Activated T-cell treated with anti-CD3 and anti-CD28 coated beads, Interleukin-2, amount 50 U/mL, for 4 hours (primary cell): ENCODE measurements at regions not wholly inside any gene's neighbourhood (a gene's known extent, or its start where the extent isn't known, plus 50 kb on each side); places are given as distances from the start of the nearest gene placed in this dataset.
A peak's percentile ranks its signal among the peaks of the same experiment; 100 is the strongest.
"Not testable (repeated sequence)": the region's sequence is repeated elsewhere in the genome, so short reads cannot be mapped to it uniquely, and the experiment has no call there.

Experiments used
- ATAC-seq, 2 donors: fragments of 200-7000 bp; cut with Tn5 transposase; one replicate each; pipeline ENCODE4 v1.10.0; 2021
- DNase-seq: peaks from one replicate; pipeline ENCODE4 v3.0.0-alpha.2; 2020
- H3K27me3 Mint-ChIP-seq: one replicate; pipeline ENCODE4 v1.8.0; 2021; ENCODE audit warnings: low read depth, mixed read lengths
- H3K36me3 Mint-ChIP-seq: one replicate; pipeline ENCODE4 v1.8.0; 2022; ENCODE audit warnings: mixed read lengths; ENCODE audit not compliant: insufficient read depth
- H3K4me1 Mint-ChIP-seq: one replicate; pipeline ENCODE4 v1.8.0; 2021; ENCODE audit warnings: low read depth, mixed read lengths
- H3K4me3 Mint-ChIP-seq: one replicate; pipeline ENCODE4 v1.8.0; 2021; ENCODE audit warnings: mild to moderate bottlenecking, moderate library complexity, mixed read lengths
- H3K9me3 Mint-ChIP-seq: one replicate; pipeline ENCODE4 v1.8.0; 2021; ENCODE audit warnings: mixed read lengths

- DNase-seq, H3K36me3 Mint-ChIP-seq, H3K4me3 Mint-ChIP-seq, H3K27me3 Mint-ChIP-seq, ATAC-seq, H3K9me3 Mint-ChIP-seq: not testable (repeated sequence)
- peaks cover 14% of the 10 kb centered on the region for H3K4me1 Mint-ChIP-seq
Observed at GRCh38 chr6:127406722-127407121, 52.5 kb downstream of the KIAA0408 start.

- Mint-ChIP-seq H3K4me3 (no peak overlapping the region), H3K4me1 (peaks cover 14% of the 10 kb centered on the region), H3K27me3 (no peaks in the 10 kb centered on the region), H3K9me3 (peaks cover 3% of the 10 kb centered on the region), H3K36me3 (no peaks in the 10 kb centered on the region)
- ATAC-seq (no peak), DNase-seq (no peak)
Observed at GRCh38 chr6:127406122-127406521, 53.1 kb downstream of the KIAA0408 start.

GRCh38 chr6:127404594-127405178, 54.5 kb downstream of the KIAA0408 start:
- ATAC-seq (no peak), DNase-seq (no peak)
- H3K9me3 Mint-ChIP-seq = peaks cover 3% of the 10 kb centered on the region
- peaks cover 14% of the 10 kb centered on the region for H3K4me1 Mint-ChIP-seq
- no peaks in the 10 kb centered on the region for H3K36me3 Mint-ChIP-seq
- no peaks in the 10 kb centered on the region for H3K27me3 Mint-ChIP-seq
- H3K4me3 Mint-ChIP-seq = no peak overlapping the region

GRCh38 chr6:127404133-127404532, 55.1 kb downstream of the KIAA0408 start:
- Mint-ChIP-seq H3K36me3 (no peaks in the 10 kb centered on the region), H3K9me3 (peaks cover 3% of the 10 kb centered on the region), H3K27me3 (no peaks in the 10 kb centered on the region), H3K4me3 (no peak overlapping the region), H3K4me1 (peaks cover 14% of the 10 kb centered on the region)
- ATAC-seq (peak in 1 of 2 donors; percentile 41), DNase-seq (no peak)

GRCh38 chr6:127403636-127404035, 55.6 kb downstream of the KIAA0408 start:
- Mint-ChIP-seq H3K4me3 (no peak overlapping the region), H3K4me1 (peaks cover 14% of the 10 kb centered on the region), H3K27me3 (no peaks in the 10 kb centered on the region), H3K36me3 (no peaks in the 10 kb centered on the region), H3K9me3 (peaks cover 3% of the 10 kb centered on the region)
- no peak for DNase-seq
- ATAC-seq = peak; percentile 37 to 77

GRCh38 chr6:127402890-127403617, 56.1 kb downstream of the KIAA0408 start:
- H3K27me3 Mint-ChIP-seq = no peaks in the 10 kb centered on the region
- H3K9me3 Mint-ChIP-seq = peaks cover 3% of the 10 kb centered on the region
- H3K4me3 Mint-ChIP-seq = no peak overlapping the region
- H3K36me3 Mint-ChIP-seq = no peaks in the 10 kb centered on the region
- DNase-seq = no peak
- peaks cover 14% of the 10 kb centered on the region for H3K4me1 Mint-ChIP-seq
- ATAC-seq = no peak

- DNase-seq (no peak), ATAC-seq (no peak)
- Mint-ChIP-seq H3K27me3 (no peaks in the 10 kb centered on the region), H3K36me3 (no peaks in the 10 kb centered on the region), H3K4me3 (no peak overlapping the region), H3K4me1 (peaks cover 2% of the 10 kb centered on the region), H3K9me3 (no peaks in the 10 kb centered on the region)
Observed at GRCh38 chr6:127397729-127398630, 54.6 kb upstream of the ECHDC1 start.

GRCh38 chr6:127397171-127397597, 53.8 kb upstream of the ECHDC1 start:
- ATAC-seq, H3K4me1 Mint-ChIP-seq, H3K27me3 Mint-ChIP-seq, H3K4me3 Mint-ChIP-seq, H3K9me3 Mint-ChIP-seq, H3K36me3 Mint-ChIP-seq, DNase-seq: not testable (repeated sequence)
